ENCODE measurements at regions not wholly inside any gene's neighbourhood (a gene's known extent, or its start where the extent isn't known, plus 50 kb on each side); places are given as distances from the start of the nearest gene placed in this dataset.
A peak's percentile ranks its signal among the peaks of the same experiment; 100 is the strongest.

- no peak for DNase-seq (ENCODE audit: low spot score)
These were observed 247.5 kb upstream of the TSHZ3 start for GRCh38 chr19:31596751-31597150.

GRCh38 chr19:31597616-31598015 is 248.4 kb upstream of the TSHZ3 start:
- DNase-seq (ENCODE audit: low spot score) = no peak

- no peak for DNase-seq (ENCODE audit: low spot score)
These were observed 249.5 kb upstream of the TSHZ3 start for GRCh38 chr19:31598730-31599238.

GRCh38 chr19:31600731-31601295 is 251.6 kb upstream of the TSHZ3 start:
- no peak for DNase-seq (ENCODE audit: low spot score)

- no peak for DNase-seq (ENCODE audit: low spot score)
These were observed 252.6 kb upstream of the TSHZ3 start for GRCh38 chr19:31601855-31602254.

GRCh38 chr19:31602548-31602947 is 253.3 kb upstream of the TSHZ3 start:
- no peak for DNase-seq (ENCODE audit: low spot score)

- no peak for DNase-seq (ENCODE audit: low spot score)
These were observed 255.3 kb upstream of the TSHZ3 start for GRCh38 chr19:31604493-31605040.

- DNase-seq (ENCODE audit: low spot score) = peak; percentile 2
These were observed 260.8 kb upstream of the TSHZ3 start for GRCh38 chr19:31610018-31610417.

GRCh38 chr19:31611046-31611877 is 262.0 kb upstream of the TSHZ3 start:
- DNase-seq (ENCODE audit: low spot score) = no peak

GRCh38 chr19:31612873-31613272 is 263.6 kb upstream of the TSHZ3 start:
- no peak for DNase-seq (ENCODE audit: low spot score)

- DNase-seq (ENCODE audit: low spot score) = no peak
These were observed 264.5 kb upstream of the TSHZ3 start for GRCh38 chr19:31613683-31614219.

- DNase-seq (ENCODE audit: low spot score) = no peak
These were observed 266.8 kb upstream of the TSHZ3 start for GRCh38 chr19:31616031-31616430.

- DNase-seq (ENCODE audit: low spot score) = no peak
These were observed 267.9 kb upstream of the TSHZ3 start for GRCh38 chr19:31617010-31617585.

GRCh38 chr19:31625056-31625455 is 275.8 kb upstream of the TSHZ3 start:
- DNase-seq (ENCODE audit: low spot score) = peak; percentile 67

GRCh38 chr19:31625575-31625974 is 276.3 kb upstream of the TSHZ3 start:
- DNase-seq (ENCODE audit: low spot score) = no peak

- DNase-seq (ENCODE audit: low spot score) = peak; percentile 69
These were observed 277.7 kb upstream of the TSHZ3 start for GRCh38 chr19:31626941-31627340.

- peak; percentile 41 for DNase-seq (ENCODE audit: low spot score)
These were observed 278.6 kb upstream of the TSHZ3 start for GRCh38 chr19:31627620-31628365.

GRCh38 chr19:31629579-31630363 is 280.5 kb upstream of the TSHZ3 start:
- no peak for DNase-seq (ENCODE audit: low spot score)

GRCh38 chr19:31633014-31633413 is 283.8 kb upstream of the TSHZ3 start:
- no peak for DNase-seq (ENCODE audit: low spot score)

- DNase-seq (ENCODE audit: low spot score) = no peak
These were observed 290.1 kb upstream of the TSHZ3 start for GRCh38 chr19:31639306-31639705.

All from mesenteric fat pad (tissue), 1 donor.